Suprapubic skin (tissue), 4 donors: ENCODE measurements at regions not wholly inside any gene's neighbourhood (a gene's known extent, or its start where the extent isn't known, plus 50 kb on each side); places are given as distances from the start of the nearest gene placed in this dataset.

Experiments used
- DNase-seq, 2 donors: peaks; one replicate each; pipeline ENCODE4 v3.0.0-alpha.2; 2019; ENCODE audit warnings: low spot score in 2 of 2
- H3K27ac ChIP-seq: fragments of 200-600 bp; sonication (generic); one replicate; pipeline ENCODE4 v1.5.1; 2019
- H3K27me3 ChIP-seq: fragments of 200-600 bp; sonication (generic); one replicate; pipeline ENCODE4 v1.5.1; 2019
- H3K36me3 ChIP-seq: fragments of 200-600 bp; sonication (generic); one replicate; pipeline ENCODE4 v1.5.1; 2019
- H3K4me1 ChIP-seq: fragments of 200-600 bp; sonication (generic); one replicate; pipeline ENCODE4 v1.5.1; 2019
- H3K4me3 ChIP-seq: fragments of 200-600 bp; sonication (generic); one replicate; pipeline ENCODE4 v1.5.1; 2019; ENCODE audit warnings: mild to moderate bottlenecking
- H3K9me3 ChIP-seq: fragments of 200-600 bp; sonication (generic); one replicate; pipeline ENCODE4 v1.5.1; 2019
- CTCF ChIP-seq, 2 donors: fragments of 200-600 bp in 1 of 2; fragments of 450-650 bp in 1 of 2; sonication (generic) in 1 of 2; IDR thresholded peaks; one replicate each; pipeline ENCODE4 v1.5.1; 2016 to 2019; ENCODE audit warnings: antibody characterized with exemption in 2 of 2, mild to moderate bottlenecking in 1 of 2, moderate library complexity in 1 of 2
- EP300 ChIP-seq: sonication (generic); formaldehyde crosslinking; IDR thresholded peaks from one replicate; pipeline ENCODE4 v1.6.1; 2017; ENCODE audit warnings: antibody characterized with exemption
- POLR2A ChIP-seq, 2 donors: fragments of 450-650 bp; IDR thresholded peaks; one replicate each; pipeline ENCODE4 v1.6.1; 2017; ENCODE audit warnings: antibody characterized with exemption in 2 of 2, mild to moderate bottlenecking in 2 of 2, moderate library complexity in 2 of 2
- POLR2AphosphoS5 ChIP-seq, 3 donors: sonication (generic); formaldehyde crosslinking; IDR thresholded peaks; one replicate each; pipeline ENCODE4 v1.6.1; 2017; ENCODE audit warnings: antibody characterized with exemption in 3 of 3
- WGBS: methylation state at CpG from one replicate; pipeline ENCODE4 v1.1.5; 2018; 5-methylcytosine and 5-hydroxymethylcytosine counted together

DNA sequence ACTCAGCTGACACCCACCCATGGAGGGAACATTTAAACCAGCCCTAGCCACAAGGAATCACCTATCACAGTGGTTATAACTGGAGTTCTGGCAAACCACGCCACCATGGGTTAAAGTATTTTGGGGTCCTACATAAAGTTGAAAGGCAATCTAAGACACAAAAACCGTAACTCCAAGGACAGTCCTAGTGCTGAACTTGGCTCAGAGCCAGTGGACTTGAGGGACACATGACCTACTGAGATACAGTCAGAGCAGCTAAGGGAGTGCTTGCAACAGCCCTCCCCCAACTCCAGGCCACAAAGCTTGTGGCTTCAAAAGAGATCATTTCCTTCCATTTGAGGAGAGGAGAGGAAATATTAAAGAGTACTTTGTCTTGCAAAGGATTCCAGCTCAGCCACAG lies 300.5 kb downstream of the FGF13 start:
- Histone ChIP-seq H3K27me3 (no peaks in the 10 kb centered on the region), H3K4me1 (no peaks in the 10 kb centered on the region), H3K4me3 (no peak overlapping the region), H3K36me3 (no peaks in the 10 kb centered on the region), H3K9me3 (no peaks in the 10 kb centered on the region), H3K27ac (no peak overlapping the region)
- no peak for TF ChIP-seq POLR2A (IDR thresholded peaks at IDR 0.05)
- no peak for TF ChIP-seq CTCF (IDR thresholded peaks at IDR 0.05)
- TF ChIP-seq POLR2AphosphoS5 (IDR thresholded peaks at IDR 0.05): no peak
- no peak for TF ChIP-seq EP300
- no peak for DNase-seq
- WGBS: 52% methylated on average over 2 of the region's 2 CpGs
